GM21360 (cell line): ENCODE measurements at regions not wholly inside any gene's neighbourhood (a gene's known extent, or its start where the extent isn't known, plus 50 kb on each side); places are given as distances from the start of the nearest gene placed in this dataset.

Source experiments
- ATAC-seq: cut with Tn5 transposase; IDR thresholded peaks from one replicate; pipeline ENCODE4 v1.9.1; 2021; ENCODE audit warnings: mild to moderate bottlenecking, moderate library complexity; ENCODE audit not compliant: unreplicated experiment

DNA sequence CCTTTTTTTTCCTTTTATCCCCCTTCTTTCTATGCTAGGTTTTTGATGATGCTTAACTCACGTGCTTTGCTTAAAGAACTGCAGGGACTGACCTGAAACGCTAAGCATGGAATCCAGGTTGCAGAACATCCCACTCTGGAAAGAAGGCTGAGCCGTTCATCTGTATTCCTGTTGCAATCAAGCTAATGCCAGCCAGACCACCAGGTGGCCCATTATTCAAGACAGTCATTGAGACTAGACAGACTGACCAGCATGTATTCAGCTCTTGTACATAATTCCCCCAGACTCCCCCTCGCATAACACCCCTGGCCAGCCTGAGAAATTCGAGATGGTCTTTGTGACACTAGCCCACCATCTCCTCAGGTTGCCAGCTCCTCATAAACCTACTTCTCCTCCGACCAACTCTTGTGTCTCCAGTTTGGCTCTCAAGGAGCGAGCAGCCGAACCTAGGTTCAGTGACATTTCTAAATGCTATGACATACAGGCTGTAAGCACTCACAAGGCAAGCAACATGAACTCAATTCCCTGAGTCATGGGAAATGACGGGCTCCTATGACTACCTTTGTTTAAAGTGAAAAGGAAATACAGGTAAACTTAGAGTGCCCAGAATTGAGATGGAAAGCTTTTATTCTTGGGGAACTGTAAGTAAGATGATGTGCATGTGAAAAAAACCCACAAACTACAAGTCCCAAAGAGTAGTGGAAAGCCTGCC, 309.3 kb upstream of the CDYL start:
- no peak for ATAC-seq

DNA sequence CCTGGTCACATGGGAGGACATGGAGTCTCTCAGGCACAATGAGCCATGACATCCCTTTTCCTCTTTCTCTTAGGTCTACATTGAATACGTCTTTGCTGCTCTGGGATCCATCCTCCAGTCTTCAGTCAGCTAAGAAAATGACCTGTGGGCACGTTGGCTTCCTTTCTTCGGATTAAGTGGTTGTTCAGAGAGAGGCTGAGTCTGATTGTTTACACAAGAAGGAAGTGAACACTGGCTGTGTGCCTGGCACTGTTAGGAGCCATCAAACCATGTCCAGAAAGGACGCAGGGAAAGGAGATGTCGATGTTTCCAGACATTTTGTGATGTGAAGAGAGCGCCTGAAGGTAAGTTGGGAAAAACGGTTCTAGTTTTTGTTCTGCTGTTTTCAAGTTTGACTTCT, 309.9 kb upstream of the CDYL start:
- no peak for ATAC-seq

DNA sequence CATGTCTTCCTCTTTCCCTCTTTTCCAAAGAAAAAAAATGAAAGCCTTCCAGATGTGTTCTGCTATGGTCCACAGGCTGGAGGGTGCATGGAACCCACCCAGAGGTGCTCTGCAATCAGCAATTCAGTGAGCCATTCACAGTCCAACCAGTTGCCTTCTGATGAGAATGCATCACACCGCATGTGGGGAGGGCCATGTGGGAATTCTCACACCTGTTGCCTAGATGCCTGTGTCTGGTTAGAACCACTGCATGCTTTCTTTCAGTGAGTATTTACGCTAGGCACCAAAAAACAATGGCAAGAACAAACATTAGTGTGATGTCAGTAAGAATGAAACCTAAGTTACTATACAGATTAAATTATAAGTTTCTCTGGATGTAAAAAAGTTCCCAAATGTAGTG, 311.6 kb upstream of the CDYL start:
- ATAC-seq: no peak

DNA sequence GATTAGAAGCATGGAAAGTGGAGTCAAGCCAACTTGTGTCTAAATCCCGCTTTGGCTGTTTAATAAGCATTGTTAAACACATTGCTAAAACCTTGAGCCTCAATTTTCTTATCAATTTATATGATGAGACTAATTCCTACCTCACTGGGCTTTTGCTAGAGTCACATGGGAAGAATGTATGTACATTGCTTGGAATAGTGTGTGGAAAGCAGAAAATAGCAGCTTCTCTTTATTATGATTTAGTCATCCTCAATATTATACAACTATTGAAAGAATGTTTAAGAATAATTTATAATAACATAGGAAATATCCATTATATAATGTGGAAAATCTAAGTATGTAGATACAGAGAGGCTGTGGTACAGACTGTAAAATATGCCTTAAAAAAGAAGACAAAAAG, 313.0 kb upstream of the CDYL start:
- ATAC-seq: no peak

DNA sequence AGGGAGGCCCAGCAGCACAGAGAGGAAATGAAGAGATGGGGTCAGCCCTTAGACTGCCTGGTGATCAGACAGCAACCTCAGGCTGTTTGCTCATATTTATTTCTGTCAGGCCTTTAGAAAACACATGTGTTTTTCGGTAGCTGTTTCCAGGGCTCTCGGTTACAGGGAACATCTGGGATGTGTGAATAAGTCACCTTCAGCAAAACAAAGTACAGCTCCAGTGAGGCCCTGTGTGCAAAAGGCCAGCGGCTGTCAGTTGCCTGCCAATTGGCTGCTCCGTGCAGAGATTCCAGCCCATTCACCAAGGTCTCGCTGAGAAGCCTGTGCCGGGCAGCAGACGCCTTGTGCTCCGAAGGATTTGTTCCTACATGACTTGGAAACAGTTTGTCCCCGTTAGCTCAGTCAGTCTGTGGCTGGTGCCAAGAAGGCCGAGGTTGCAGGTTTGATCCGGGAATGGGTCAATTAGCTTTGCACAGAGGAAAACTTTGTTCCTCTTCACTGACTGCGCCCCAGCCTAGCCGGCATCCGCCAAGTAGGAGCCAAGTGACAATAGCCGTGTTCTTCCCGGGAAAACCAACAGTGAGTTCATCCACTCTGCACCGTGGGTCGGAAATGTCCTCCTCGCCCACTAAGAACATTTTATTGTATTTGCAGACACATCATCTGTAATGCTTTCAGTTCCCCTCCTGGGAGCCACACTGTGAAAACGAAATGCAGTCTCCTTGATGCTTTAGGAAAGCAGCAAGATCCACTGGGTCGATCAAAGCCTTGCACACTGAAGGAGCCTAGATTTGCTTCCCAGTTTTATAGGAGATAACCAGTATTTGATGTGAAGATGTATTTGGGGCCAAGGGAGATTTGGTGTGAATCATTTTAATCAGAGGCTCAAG, 315.4 kb upstream of the CDYL start:
- ATAC-seq: no peak

DNA sequence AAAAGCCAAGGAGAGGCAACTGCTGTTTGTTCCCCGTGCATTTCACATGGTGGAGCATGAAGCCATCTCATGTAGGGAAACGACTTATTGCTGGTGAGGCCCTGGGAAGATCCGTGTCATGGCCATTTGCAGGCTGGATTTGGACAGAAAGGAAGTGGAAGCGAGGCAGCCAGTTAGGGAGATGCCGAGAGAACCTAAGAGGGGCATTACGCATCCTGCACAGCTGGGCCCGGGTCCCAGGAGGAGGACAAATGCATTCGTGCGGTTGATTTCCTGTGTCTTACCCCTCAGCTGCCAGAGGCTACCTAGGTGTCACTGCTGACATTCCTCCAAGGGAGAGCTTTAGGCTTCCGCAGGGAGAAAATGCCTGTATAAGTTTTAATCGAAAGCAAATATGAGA, 316.2 kb upstream of the CDYL start:
- no peak for ATAC-seq

DNA sequence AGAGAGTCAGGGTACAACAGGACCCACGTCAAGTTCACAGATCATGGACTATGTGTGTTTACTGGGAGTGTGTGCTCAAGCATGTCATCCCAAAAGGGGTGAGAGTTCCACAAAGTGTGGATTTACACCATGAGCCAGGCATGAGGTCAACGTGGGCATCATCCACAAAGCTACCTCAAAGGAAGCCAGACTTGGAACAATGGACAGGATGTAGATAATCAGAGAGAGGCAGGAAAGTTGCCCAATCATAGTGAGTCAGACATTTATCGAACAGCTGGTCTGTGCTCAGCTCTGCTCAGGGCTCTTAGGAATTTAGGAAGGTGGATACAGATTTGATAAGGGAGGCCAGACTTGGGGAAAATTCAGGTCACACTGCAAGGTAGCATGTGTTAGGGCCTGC, 317.2 kb upstream of the CDYL start:
- no peak for ATAC-seq

DNA sequence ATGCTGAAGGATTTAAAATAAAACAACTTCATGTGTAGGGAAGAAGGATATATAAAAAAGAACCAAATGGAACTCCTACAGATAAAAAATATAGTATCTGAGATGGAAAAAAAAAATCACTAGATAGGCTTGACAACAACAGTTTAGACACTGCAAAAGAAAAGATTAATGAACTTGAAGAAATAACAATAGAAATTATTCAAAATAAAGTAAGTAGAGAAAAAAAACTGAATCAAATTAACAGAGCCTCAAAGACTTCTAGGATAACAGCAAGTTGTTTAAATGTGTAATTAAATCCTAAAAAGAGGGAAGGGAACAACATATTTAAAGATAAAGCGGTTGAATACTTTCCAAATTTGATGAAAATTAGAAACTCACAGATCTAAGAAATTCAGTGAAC, 316.3 kb upstream of the ECI2 start:
- ATAC-seq: no peak

DNA sequence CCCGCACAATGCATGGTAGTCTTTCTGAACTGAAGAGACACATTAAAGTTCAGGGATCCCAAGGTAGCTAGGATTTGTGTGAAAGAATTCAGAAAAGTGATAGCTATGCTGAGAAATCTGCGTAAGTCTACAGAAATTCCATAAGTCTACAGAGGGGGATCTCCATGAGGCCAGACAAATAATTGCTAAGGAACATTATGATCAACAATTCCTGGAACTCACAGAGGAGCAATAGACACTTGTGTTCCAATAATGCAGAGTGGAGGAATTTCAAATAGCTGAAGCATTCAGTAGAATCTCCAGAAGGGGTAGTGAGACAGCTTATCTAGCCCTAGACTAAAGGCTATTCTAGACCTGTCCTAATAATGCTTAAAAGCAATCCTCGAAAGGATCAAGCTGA, 315.7 kb upstream of the ECI2 start:
- no peak for ATAC-seq

DNA sequence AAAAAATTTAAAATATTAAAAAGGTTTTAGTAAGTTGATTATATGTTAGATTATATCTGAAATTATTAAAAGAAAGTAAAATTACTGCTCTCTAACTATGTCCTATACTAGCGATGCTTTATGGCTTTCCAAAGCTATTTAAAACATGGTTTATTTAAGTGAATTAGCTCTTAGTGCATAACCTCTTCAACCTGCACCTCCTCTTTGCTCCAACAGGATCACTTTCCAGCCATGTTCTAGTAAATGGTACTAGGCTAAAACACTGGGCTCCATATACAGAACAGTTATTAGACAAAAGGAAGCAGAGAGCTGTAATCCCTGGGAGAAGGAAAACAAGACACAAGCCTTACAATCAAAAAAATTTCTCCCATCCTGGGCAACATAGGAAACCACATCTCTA, 314.9 kb upstream of the ECI2 start:
- ATAC-seq: no peak

DNA sequence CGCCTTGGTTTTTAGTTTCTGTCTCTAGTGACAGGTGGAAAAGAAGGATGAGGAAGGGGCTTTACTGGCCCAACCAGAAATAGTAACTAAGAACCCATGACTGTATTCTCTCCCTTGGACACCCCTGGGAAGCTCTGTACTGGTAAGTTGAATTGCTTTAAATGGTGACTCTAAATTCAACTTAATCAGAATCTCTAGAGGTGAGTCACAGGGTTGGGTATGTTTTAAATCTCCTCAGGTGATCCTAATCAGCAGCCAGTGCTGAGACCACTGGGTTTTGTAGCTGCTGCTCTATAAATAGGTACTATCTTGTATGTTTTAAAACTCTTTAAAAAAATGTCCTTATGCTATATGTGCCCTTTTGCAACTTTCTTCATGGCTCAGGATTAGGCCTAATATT, 314.0 kb upstream of the ECI2 start:
- ATAC-seq: no peak

DNA sequence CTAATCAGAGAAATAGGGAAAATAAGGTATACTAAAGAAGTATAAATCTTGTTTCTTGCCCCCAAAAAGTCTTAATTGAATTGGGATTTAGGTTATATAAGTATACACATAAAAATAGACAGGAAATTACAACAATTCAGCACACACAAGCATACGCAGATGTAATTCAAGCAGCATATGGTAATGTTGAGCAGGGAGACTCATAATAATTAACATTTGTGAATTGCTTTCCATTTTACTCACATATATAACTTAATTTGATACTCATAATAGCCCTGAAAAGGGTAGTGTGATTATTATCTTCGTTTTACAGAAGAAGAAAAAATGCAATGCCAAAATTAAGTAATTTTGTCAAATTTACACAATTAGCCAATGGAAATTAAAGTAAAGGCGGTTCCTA, 313.5 kb upstream of the ECI2 start:
- no peak for ATAC-seq

DNA sequence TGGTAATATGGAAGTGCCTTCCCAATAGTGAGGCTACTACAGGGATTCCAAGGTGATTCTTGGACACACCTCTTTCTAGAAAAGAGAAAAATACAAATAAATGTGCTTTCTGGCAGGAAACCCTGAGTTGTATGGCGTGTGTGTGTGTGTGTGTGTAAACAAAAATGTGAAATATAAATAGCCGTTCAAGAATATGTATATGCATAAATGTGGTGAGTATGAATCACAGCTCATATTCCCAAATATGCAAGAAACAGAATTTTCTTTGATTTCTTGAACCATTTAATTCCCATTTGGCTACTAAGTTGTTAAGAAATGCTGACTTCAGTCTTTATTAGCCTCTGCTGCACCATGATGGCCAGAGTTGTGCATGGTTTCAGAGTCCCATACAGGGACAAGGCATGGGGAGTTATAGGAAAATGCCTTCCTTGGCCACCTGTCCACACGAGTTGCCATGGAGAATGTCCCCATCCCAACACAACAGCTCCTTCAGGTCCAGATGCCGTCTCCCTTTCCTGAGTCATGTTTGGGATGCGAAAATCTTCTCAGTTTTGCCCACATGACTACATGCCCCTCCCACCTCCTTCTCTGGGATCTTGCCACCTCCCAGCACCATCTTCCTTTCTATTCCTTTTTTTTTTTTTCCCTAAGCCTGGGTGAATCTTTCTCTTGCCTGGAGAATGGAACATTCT, 312.4 kb upstream of the ECI2 start:
- no peak for ATAC-seq

DNA sequence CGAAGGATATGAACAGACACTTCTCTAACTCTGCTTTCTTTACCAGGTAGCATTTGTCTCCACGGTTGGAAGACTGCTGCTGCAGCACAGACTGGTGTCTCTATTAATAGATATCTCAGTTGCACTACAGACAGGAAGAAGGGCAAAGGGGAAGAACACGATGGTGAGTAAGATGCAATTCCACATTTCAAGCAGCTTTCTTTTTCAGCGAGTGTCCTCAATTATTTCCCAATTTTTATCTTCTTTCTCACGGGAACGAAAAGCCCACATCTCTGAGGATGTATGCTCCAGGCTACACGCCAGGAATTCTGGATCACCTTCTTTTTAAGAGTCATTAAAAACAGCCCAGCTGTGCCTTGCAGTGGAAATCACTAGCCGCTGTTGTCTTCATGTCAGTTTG, 311.6 kb upstream of the ECI2 start:
- no peak for ATAC-seq

DNA sequence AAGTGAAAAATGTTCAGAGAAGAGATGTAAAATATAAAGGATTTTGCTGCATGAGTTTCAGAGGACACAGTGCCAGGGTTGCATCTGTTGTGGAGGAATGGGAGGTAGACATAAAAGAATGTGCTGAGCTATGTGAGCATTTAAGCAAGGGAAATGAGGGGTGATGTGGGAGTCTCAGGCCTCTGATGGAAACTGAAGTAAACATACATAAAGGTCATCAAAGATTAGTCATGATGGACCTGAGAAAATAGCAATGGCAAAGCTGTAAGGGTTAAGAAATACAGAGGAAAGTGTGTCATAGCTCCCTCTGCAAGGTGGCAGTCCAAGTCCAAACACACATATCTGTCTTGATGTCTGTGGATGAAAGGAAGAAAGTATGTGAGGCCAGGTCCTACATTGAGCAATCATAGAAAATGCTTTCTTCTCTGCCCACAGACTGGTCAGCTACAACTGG, 306.6 kb upstream of the ECI2 start:
- ATAC-seq: no peak

DNA sequence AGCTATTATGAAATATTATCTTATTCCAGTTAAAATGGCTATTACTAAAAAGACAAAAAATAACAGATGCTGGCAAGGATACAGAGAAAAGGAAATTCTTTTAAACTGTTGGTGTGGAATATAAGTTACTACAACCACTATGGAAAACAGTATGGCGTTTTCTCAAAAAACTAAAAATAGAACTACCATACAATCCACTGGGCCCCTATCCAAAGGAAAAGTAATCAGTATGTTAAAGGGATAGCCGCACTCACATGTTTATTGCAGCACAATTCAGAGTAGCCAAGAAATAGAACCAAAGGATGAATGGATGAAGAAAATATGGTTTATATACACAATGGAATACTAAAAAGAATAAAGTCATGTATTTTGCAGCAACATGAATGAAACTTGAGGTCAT, 303.8 kb upstream of the ECI2 start:
- ATAC-seq: no peak

DNA sequence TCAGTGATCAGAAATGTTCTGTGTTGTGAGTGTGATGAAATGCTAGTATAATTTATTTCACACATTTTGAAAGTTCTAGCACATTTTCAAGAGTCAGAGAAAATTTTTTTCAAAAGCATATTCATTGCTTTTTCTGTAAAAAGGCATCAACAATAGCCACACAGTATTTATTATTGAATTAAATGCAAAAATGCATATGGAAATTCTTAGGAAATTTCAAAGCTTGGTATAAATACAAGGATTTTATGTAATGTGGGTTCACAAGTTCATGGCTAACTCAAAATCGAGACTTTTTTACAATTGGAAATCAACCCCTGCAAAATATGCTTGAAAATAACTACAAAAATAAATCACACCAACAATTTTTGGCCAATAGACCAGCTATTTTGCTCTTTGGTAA, 302.0 kb upstream of the ECI2 start:
- no peak for ATAC-seq

DNA sequence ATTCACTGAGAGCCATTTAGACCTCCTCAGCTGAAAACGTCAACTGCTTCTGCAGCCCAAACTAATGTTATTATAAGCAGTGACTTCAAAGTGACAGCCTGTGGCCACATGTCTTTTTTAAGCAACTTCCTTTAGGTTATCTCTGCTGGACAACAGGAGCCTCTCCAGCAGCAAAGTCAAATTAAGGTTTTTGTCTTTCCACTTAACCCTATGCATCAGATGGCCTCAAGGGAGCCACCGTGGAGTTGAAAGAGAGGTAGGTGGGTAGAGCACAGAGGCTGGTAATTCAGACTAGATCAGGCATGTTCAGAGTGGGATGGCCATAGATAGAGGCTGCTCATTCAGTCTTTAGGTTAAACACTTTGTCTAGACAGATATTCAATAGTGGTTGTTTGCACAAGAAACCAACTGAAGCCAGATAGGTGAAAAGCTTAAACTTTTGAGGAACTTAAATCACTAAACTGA, 300.6 kb upstream of the ECI2 start:
- ATAC-seq: no peak

DNA sequence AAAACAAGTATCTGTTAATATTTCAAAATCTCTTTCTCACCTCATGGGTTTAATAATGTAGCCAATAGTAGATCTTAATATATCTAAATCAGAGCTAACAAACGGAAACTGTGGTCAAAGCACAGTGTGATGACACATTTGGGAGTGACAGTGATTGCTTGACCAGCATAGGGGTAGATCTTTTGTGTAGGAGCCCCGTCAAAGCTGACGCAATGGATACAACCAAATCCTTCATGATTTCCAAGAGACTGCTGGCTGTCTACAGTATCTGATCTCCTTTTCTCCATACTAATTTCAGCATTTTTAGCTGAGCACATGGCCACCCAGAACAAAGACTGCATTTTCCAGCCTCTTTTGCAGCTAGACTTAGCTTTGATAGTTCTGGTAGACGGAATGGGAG, 299.3 kb upstream of the ECI2 start:
- ATAC-seq: no peak

DNA sequence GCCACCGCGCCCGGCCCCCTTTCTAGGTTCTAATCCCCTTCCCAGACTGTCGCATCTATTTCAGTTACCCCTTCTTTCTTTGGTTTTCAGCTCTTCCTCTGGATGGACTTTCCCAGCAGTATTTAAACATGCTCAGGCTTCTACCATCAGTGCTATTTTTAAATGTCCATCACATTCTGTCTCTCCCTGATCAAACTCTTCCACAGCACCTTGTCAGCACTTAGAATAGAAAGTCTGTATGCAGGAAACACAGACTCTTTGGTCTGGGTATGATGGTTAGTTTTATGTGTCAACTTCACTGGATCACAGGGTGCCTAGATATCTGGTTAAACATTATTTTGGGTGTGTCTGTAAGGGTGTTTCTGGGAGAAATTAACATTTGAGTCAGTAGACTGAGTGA, 297.8 kb upstream of the ECI2 start:
- no peak for ATAC-seq

DNA sequence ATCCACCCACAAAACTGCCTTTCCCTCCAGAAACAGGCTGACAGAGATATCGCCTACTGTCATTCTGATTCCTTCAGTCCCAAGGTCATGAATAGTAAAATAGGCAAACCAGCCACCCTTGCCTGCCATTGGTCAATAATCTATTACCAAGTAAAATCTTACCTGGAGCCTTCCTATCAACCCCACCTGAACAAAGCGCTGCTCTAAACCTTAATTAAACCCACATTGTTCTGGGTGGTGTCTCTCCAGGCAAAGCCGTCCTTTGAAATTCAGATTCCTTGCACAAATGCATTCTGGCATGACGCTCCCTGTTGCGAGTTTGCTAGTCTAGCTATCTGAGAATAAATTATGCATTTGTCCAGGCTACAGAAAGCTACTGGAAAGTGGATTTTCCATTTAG, 291.6 kb upstream of the ECI2 start:
- ATAC-seq: no peak

DNA sequence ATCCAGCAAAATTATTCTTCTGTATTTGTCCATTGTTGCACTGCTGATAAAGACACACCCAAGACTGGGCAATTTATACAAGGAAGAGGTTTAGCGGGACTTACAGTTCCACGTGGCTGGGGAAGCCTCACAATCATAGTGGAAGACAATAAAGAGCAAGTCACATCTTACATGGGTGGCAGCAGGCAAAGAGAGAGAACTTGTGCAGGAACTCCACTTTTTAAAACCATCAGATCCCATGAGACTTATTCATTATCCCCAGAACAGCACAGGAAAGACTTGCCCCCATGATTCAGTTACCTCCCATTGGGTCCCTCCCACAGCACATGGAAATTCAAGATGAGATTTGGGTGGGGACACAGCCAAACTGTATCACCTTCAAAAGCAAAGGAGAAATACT, 286.5 kb upstream of the ECI2 start:
- ATAC-seq: no peak
